HUES6 (cell line): ENCODE measurements at regions not wholly inside any gene's neighbourhood (a gene's known extent, or its start where the extent isn't known, plus 50 kb on each side); places are given as distances from the start of the nearest gene placed in this dataset.

Experiments
- H3K27ac ChIP-seq: 2 replicates; pipeline ENCODE4 v1.7.0; 2013; ENCODE audit warnings: low read depth, mild to moderate bottlenecking, low read length, inconsistent platforms
- H3K27me3 ChIP-seq: 2 replicates; pipeline ENCODE4 v1.6.1; 2013; ENCODE audit warnings: low read length; ENCODE audit not compliant: control insufficient read depth, insufficient read depth
- H3K36me3 ChIP-seq: 2 replicates; pipeline ENCODE4 v1.6.1; 2013; ENCODE audit warnings: low read length; ENCODE audit not compliant: control insufficient read depth, insufficient read depth
- H3K4me1 ChIP-seq: 2 replicates; pipeline ENCODE4 v1.6.1; 2013; ENCODE audit warnings: low read length; ENCODE audit not compliant: control insufficient read depth, insufficient read depth
- H3K4me3 ChIP-seq: 2 replicates; pipeline ENCODE4 v1.5.1; 2013; ENCODE audit warnings: low read depth, low read length
- H3K9ac ChIP-seq: one replicate; pipeline ENCODE4 v1.6.1; 2013; ENCODE audit warnings: mild to moderate bottlenecking, low read length
- H3K9me3 ChIP-seq: 2 replicates; pipeline ENCODE4 v1.6.1; 2013; ENCODE audit warnings: low read depth, low read length; ENCODE audit not compliant: control insufficient read depth, insufficient read depth

DNA sequence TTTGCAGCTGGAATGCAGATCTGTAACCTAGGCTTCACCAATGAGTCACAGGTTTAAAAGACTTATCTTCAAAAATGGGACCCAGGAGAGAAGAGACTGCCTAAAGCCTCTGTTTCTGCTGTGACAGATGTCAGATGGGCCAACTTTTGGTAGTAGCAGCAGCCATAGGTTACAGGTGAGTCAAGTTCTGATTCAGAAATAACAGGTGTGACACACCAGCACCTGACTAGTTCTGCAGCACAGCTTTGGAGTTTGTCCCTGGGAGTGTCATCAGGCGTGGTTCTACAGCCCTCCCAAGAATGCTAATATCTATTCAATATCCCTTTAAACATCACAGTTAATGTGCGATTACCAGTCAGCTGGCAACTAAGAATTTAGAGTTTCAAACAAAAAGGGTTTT lies 121.9 kb upstream of the BTN3A2 start:
- H3K27ac ChIP-seq: 0 out of 2 replicates have a peak overlapping the region, but pooled peaks have one; percentile 23
- H3K9ac ChIP-seq: peak overlapping the region; percentile 57
- H3K4me3 ChIP-seq: no peak overlapping the region
- peaks cover 19% of the 10 kb centered on the region for H3K4me1 ChIP-seq
- H3K27me3 ChIP-seq: no peaks in the 10 kb centered on the region
- H3K36me3 ChIP-seq: no peaks in the 10 kb centered on the region
- H3K9me3 ChIP-seq: no peaks in the 10 kb centered on the region

DNA sequence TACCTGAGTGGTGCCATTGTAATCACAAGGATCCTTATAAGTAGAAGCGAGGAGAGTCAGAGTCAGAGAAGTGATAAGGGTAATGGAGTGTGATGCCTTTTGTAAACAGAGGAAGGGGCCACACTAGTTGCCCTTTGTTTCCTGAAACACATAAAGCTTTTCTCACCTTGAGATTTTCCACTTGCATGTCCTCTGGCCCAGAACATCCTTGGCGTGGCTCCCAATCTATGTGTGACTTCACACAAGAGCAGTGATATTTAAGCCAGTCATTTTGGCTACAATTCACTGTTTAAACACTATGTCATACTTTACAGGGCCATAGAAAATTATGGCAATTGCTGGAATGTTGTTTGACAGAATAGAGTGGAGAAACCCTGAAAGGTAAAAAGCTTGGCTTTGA lies 121.2 kb upstream of the BTN3A2 start:
- no peaks in the 10 kb centered on the region for H3K9me3 ChIP-seq
- no peak overlapping the region for H3K27ac ChIP-seq
- no peak overlapping the region for H3K4me3 ChIP-seq
- no peaks in the 10 kb centered on the region for H3K36me3 ChIP-seq
- H3K9ac ChIP-seq: no peak overlapping the region
- no peaks in the 10 kb centered on the region for H3K27me3 ChIP-seq
- peaks cover 23% of the 10 kb centered on the region for H3K4me1 ChIP-seq

DNA sequence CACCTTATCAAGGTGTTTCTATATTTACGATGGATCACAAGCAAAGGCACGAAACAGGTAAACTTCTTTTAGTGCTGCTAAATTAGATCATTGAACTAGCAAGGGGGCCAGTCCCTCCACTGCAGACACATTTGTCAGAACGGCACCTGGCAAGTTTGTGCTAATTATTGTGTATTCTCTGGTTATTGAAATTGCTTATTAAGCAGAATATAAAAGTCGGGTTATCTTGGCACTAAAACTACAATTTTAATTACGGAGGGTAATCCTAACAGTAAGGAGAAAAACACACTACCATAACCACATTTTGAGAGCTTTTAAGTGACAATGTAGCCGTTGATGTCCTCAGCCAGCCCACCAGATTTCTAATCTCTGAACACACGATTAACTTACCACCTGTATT lies 118.9 kb upstream of the BTN3A2 start:
- Histone ChIP-seq H3K27ac (no peak overlapping the region), H3K27me3 (no peaks in the 10 kb centered on the region), H3K9me3 (no peaks in the 10 kb centered on the region), H3K9ac (no peak overlapping the region), H3K4me1 (peaks cover 23% of the 10 kb centered on the region), H3K36me3 (no peaks in the 10 kb centered on the region), H3K4me3 (no peak overlapping the region)

GRCh38 chr6:26246553-26246952 lies 118.4 kb upstream of the BTN3A2 start:
- Histone ChIP-seq H3K9ac (no peak overlapping the region), H3K4me3 (no peak overlapping the region), H3K4me1 (peaks cover 23% of the 10 kb centered on the region), H3K27ac (no peak overlapping the region), H3K36me3 (no peaks in the 10 kb centered on the region), H3K27me3 (no peaks in the 10 kb centered on the region), H3K9me3 (no peaks in the 10 kb centered on the region)

- Histone ChIP-seq H3K27ac (peak overlapping the region; percentile 95), H3K9me3 (no peaks in the 10 kb centered on the region), H3K9ac (peak overlapping the region; percentile 96), H3K27me3 (no peaks in the 10 kb centered on the region), H3K36me3 (no peaks in the 10 kb centered on the region), H3K4me1 (peaks cover 8% of the 10 kb centered on the region; the same call in 1 of the 2 replicates), H3K4me3 (peak overlapping the region; percentile 75)
These were observed 115.4 kb upstream of the BTN3A2 start for GRCh38 chr6:26249707-26249956.

DNA sequence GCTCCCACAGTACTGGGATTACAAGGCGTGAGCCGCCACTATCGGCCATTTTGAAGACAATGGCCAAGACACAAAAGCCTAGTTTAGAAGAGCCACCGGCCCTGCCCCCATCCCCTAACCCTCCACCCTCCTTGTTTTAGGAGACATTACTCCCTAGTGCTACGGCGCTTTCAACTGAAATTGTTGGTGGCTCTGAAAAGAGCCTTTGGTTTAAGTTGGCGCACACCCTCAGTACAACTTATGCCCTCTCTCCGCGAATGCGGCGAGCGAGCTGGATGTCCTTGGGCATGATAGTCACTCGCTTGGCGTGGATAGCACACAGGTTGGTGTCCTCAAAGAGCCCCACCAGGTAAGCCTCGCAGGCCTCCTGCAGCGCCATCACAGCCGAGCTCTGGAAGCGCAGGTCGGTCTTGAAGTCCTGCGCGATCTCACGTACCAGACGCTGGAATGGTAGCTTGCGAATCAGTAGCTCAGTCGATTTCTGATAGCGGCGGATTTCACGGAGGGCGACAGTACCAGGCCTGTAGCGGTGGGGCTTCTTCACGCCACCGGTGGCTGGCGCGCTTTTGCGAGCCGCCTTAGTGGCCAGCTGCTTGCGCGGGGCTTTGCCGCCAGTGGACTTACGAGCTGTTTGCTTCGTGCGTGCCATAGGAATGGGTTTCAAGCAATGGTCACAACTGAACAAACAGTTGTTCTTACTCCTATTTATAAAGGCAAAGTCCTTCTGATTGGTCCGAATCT lies 114.9 kb upstream of the BTN3A2 start:
- no peaks in the 10 kb centered on the region for H3K27me3 ChIP-seq
- no peaks in the 10 kb centered on the region for H3K9me3 ChIP-seq
- peak overlapping the region; percentile 95 for H3K27ac ChIP-seq
- H3K36me3 ChIP-seq: no peaks in the 10 kb centered on the region
- H3K4me1 ChIP-seq: peaks cover 5% of the 10 kb centered on the region
- H3K9ac ChIP-seq: peak overlapping the region; percentile 96
- peak overlapping the region; percentile 75 for H3K4me3 ChIP-seq

DNA sequence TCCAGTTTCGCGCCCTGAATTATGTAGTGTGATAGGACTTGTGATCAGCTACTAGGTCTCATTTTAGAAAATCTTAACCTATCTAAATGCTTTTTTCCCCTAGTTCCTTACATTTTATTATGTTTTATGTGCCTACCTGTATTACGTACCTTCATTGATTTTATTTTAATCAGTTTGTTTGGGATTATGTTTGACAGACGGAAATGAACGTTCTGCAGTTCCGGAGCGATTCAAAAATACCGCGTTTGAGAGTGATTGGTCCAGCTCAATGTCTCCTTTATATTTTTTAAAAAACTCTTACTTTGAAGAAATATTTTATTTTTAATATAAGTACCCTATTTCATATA lies 114.3 kb upstream of the BTN3A2 start:
- Histone ChIP-seq H3K4me3 (peak overlapping the region; percentile 75), H3K4me1 (peaks cover 4% of the 10 kb centered on the region), H3K36me3 (no peaks in the 10 kb centered on the region), H3K27me3 (no peaks in the 10 kb centered on the region), H3K9me3 (no peaks in the 10 kb centered on the region), H3K9ac (peak overlapping the region; percentile 96), H3K27ac (peak overlapping the region; percentile 95)

- Histone ChIP-seq H3K4me3 (peak overlapping the region; percentile 75), H3K27ac (peak overlapping the region; percentile 62; the same call in 1 of the 2 replicates), H3K4me1 (peaks cover 4% of the 10 kb centered on the region), H3K27me3 (no peaks in the 10 kb centered on the region), H3K36me3 (no peaks in the 10 kb centered on the region), H3K9ac (peak overlapping the region; percentile 90), H3K9me3 (no peaks in the 10 kb centered on the region)
These were observed 113.5 kb upstream of the BTN3A2 start for GRCh38 chr6:26251354-26252076.

GRCh38 chr6:26252077-26252472 lies 112.9 kb upstream of the BTN3A2 start:
- Histone ChIP-seq H3K9ac (peak overlapping the region; percentile 90), H3K27ac (peak overlapping the region; percentile 39; the same call in 1 of the 2 replicates), H3K9me3 (no peaks in the 10 kb centered on the region), H3K36me3 (no peaks in the 10 kb centered on the region), H3K4me1 (peaks cover 4% of the 10 kb centered on the region), H3K4me3 (peak overlapping the region; percentile 75), H3K27me3 (no peaks in the 10 kb centered on the region)

DNA sequence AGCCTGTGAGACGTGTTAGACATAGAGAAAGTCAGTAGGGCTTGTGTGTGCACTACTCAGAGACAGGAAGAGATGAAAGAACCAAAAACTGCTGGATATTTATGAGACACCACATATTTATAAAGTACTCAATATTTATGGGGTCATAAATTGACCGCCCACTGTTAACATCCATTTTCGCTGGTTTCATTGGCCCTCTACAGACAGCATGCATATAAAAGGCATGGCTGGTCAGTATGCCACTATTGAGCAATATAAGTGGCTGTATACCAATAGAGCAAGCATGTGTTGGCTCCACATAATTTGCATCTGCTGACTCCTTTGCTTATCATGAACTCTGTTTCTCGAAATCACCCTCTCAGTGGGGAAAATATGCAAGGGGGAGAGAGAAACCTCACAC lies 110.3 kb upstream of the BTN3A2 start:
- H3K4me3 ChIP-seq: no peak overlapping the region; the same call in 1 of the 2 replicates

GRCh38 chr6:26257272-26257671 lies 107.7 kb upstream of the BTN3A2 start:
- Histone ChIP-seq H3K36me3 (no peaks in the 10 kb centered on the region), H3K4me3 (no peak overlapping the region), H3K27me3 (no peaks in the 10 kb centered on the region), H3K9me3 (no peaks in the 10 kb centered on the region), H3K4me1 (peaks cover 9% of the 10 kb centered on the region; the same call in 1 of the 2 replicates), H3K27ac (no peak overlapping the region), H3K9ac (no peak overlapping the region)

More for the DNA sequence above, 110.3 kb upstream of the BTN3A2 start:
- H3K27ac ChIP-seq: no peak overlapping the region
- no peak overlapping the region for H3K9ac ChIP-seq
- H3K9me3 ChIP-seq: no peaks in the 10 kb centered on the region
- H3K36me3 ChIP-seq: no peaks in the 10 kb centered on the region
- H3K4me1 ChIP-seq: peaks cover 9% of the 10 kb centered on the region; the same call in 1 of the 2 replicates
- H3K27me3 ChIP-seq: no peaks in the 10 kb centered on the region
